CD4-positive, alpha-beta T cell treated with Interleukin-15 for 4 hours (primary cell): ENCODE measurements at regions not wholly inside any gene's neighbourhood (a gene's known extent, or its start where the extent isn't known, plus 50 kb on each side); places are given as distances from the start of the nearest gene placed in this dataset.
"Not testable (repeated sequence)": the region's sequence is repeated elsewhere in the genome, so short reads cannot be mapped to it uniquely, and the experiment has no call there.

Experiments used
- DNase-seq: peaks from one replicate; pipeline ENCODE4 v3.0.0-alpha.2; 2020; ENCODE audit warnings: low spot score

GRCh38 chr4:138616775-138617174, 374.6 kb upstream of the SLC7A11 start:
- no peak for DNase-seq

GRCh38 chr4:138614398-138615142, 372.4 kb upstream of the SLC7A11 start:
- DNase-seq: no peak

- no peak for DNase-seq
Measured at GRCh38 chr4:138612428-138612827, 370.3 kb upstream of the SLC7A11 start.

GRCh38 chr4:138611721-138612120, 369.6 kb upstream of the SLC7A11 start:
- DNase-seq: no peak

GRCh38 chr4:138611017-138611416, 368.9 kb upstream of the SLC7A11 start:
- no peak for DNase-seq

- no peak for DNase-seq
Measured at GRCh38 chr4:138609943-138610350, 367.8 kb upstream of the SLC7A11 start.

- DNase-seq: no peak
Measured at GRCh38 chr4:138604556-138604955, 362.4 kb upstream of the SLC7A11 start.

GRCh38 chr4:138602664-138603063, 360.5 kb upstream of the SLC7A11 start:
- DNase-seq: no peak

- no peak for DNase-seq
Measured at GRCh38 chr4:138599965-138600364, 357.8 kb upstream of the SLC7A11 start.

GRCh38 chr4:138598226-138598625, 356.1 kb upstream of the SLC7A11 start:
- no peak for DNase-seq

- DNase-seq: no peak
Measured at GRCh38 chr4:138596896-138597295, 354.7 kb upstream of the SLC7A11 start.

- DNase-seq: no peak
Measured at GRCh38 chr4:138595731-138596460, 353.7 kb upstream of the SLC7A11 start.

GRCh38 chr4:138595171-138595570, 353.0 kb upstream of the SLC7A11 start:
- DNase-seq: no peak

GRCh38 chr4:138592796-138593195, 350.6 kb upstream of the SLC7A11 start:
- no peak for DNase-seq

GRCh38 chr4:138591808-138592207, 349.7 kb upstream of the SLC7A11 start:
- DNase-seq: no peak

- no peak for DNase-seq
Measured at GRCh38 chr4:138588501-138588900, 346.4 kb upstream of the SLC7A11 start.

GRCh38 chr4:138579146-138579545, 337.0 kb upstream of the SLC7A11 start:
- no peak for DNase-seq

- not testable (repeated sequence) for DNase-seq
Measured at GRCh38 chr4:138577826-138578225, 335.7 kb upstream of the SLC7A11 start.

GRCh38 chr4:138577145-138577544, 335.0 kb upstream of the SLC7A11 start:
- DNase-seq: no peak

- DNase-seq: no peak
Measured at GRCh38 chr4:138576684-138577083, 334.5 kb upstream of the SLC7A11 start.

- no peak for DNase-seq
Measured at GRCh38 chr4:138573246-138573645, 331.1 kb upstream of the SLC7A11 start.

GRCh38 chr4:138572007-138572406, 329.9 kb upstream of the SLC7A11 start:
- DNase-seq: no peak

- no peak for DNase-seq
Measured at GRCh38 chr4:138567696-138568095, 325.5 kb upstream of the SLC7A11 start.

- no peak for DNase-seq
Measured at GRCh38 chr4:138565576-138565975, 323.4 kb upstream of the SLC7A11 start.
